Activated CD4-positive, alpha-beta T cell treated with anti-CD3 and anti-CD28 coated beads, Interleukin-2, Interleukin-4, amounts not matched to agents 100 ng/mL and 50 ng/mL, durations not matched to agents 16 hours and 8 hours (primary cell): ENCODE measurements at regions not wholly inside any gene's neighbourhood (a gene's known extent, or its start where the extent isn't known, plus 50 kb on each side); places are given as distances from the start of the nearest gene placed in this dataset.
"Not testable (repeated sequence)": the region's sequence is repeated elsewhere in the genome, so short reads cannot be mapped to it uniquely, and the experiment has no call there.

Experiments used
- DNase-seq: peaks from one replicate; pipeline ENCODE4 v3.0.0-alpha.2; 2020; ENCODE audit warnings: low spot score

DNA sequence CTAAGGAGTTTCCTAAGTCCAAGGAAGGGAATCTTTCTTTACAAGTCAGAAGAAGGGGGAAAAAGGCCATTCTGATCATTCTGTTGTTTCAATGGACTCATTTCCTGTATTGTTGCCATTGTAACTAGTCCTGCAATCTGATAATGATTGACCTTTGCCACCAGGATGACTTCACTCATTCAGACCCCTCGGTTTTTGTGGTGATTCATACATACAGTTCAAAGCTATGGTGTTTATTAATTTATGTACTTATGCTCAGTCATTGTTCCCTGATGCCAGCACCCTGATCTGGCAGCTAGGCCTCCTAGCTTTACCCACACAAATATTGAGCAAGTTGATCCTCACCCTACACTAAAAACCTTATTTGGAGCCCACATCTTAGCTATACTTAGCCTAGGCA, 57.6 kb upstream of the ZNF519 start:
- peak; percentile 82 for DNase-seq

DNA sequence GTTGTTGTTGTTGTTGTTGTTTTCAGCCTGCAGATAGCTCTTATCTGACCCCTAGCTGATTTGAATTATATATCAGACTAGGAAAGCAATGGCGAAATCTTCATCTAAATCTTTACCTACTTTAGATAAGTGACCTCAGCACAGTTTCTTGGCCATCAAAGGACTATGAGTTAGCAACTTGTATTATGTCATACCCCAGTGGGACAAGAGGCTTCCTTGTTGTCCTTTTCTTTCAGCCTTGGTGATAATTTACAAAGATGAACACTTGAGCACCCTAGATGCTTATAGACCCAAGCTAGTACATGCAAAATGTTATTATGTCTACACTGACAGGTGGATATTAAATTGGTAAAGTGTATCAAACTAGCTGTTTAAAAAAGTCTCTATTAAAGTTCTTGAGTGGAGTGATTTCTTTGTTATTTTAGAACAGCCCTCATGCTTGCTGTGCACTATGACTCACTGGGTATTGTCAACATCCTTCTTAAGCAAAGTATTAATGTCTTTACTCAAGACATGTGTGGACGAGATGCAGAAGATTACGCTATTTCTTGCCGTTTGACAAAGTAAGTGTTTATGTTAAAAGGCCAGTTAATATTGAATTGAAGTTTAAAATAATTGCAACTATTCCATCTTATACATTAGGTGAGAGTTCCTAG, 56.6 kb upstream of the ZNF519 start:
- not testable (repeated sequence) for DNase-seq
